ENCODE measurements at regions not wholly inside any gene's neighbourhood (a gene's known extent, or its start where the extent isn't known, plus 50 kb on each side); places are given as distances from the start of the nearest gene placed in this dataset.

DNA sequence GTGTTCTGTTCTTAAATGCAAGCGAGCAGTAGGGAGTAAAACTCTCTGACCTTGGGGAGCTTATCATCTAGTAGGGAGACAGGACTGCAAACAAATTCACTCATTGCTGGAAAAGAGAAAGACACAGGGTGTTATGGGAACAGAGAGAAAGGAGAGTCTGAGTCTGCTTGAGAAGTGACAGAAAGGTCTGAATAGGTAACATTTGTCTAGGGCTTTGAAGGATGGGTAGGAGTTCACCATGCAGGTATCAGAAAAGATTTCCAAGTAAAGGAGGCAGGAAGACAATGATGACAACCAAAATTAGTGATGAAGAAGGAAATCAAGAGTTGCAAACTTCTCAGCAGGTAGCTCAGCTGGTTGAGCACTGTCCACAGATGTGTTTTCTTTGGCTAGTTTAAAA, 93.6 kb upstream of the GPR139 start:
- TF ChIP-seq CSDC2 (CRISPR knock-in tag; IDR thresholded peaks at IDR 0.05) (no peak), ZNF70 (CRISPR knock-in tag; IDR thresholded peaks at IDR 0.05) (no peak), ZC3H10 (CRISPR knock-in tag; IDR thresholded peaks at IDR 0.05) (no peak), RARB (CRISPR knock-in tag; IDR thresholded peaks at IDR 0.05) (no peak), OSR1 (CRISPR knock-in tag; IDR thresholded peaks at IDR 0.05) (no peak), ARNTL (CRISPR knock-in tag; IDR thresholded peaks at IDR 0.05; ENCODE audit: borderline replicate concordance, low read depth) (no peak), ZFP3 (CRISPR knock-in tag; IDR thresholded peaks at IDR 0.05) (peak; percentile 81), TOX (CRISPR knock-in tag; IDR thresholded peaks at IDR 0.05; ENCODE audit: borderline replicate concordance) (no peak), ZNF565 (CRISPR knock-in tag; conservative IDR thresholded peaks at IDR 0.05; ENCODE audit: low read depth) (no peak), ISL1 (CRISPR knock-in tag; IDR thresholded peaks at IDR 0.05) (no peak), SNAI2 (CRISPR knock-in tag; IDR thresholded peaks at IDR 0.05) (no peak)
- TF ChIP-seq, protein P1, sequence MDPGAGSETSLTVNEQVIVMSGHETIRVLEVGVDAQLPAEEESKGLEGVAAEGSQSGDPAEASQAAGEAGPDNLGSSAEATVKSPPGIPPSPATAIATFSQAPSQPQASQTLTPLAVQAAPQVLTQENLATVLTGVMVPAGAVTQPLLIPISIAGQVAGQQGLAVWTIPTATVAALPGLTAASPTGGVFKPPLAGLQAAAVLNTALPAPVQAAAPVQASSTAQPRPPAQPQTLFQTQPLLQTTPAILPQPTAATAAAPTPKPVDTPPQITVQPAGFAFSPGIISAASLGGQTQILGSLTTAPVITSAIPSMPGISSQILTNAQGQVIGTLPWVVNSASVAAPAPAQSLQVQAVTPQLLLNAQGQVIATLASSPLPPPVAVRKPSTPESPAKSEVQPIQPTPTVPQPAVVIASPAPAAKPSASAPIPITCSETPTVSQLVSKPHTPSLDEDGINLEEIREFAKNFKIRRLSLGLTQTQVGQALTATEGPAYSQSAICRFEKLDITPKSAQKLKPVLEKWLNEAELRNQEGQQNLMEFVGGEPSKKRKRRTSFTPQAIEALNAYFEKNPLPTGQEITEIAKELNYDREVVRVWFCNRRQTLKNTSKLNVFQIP (CRISPR knock-in tag; IDR thresholded peaks at IDR 0.05; ENCODE audit: borderline replicate concordance, low read depth), result no peak
- TF ChIP-seq, protein P2, sequence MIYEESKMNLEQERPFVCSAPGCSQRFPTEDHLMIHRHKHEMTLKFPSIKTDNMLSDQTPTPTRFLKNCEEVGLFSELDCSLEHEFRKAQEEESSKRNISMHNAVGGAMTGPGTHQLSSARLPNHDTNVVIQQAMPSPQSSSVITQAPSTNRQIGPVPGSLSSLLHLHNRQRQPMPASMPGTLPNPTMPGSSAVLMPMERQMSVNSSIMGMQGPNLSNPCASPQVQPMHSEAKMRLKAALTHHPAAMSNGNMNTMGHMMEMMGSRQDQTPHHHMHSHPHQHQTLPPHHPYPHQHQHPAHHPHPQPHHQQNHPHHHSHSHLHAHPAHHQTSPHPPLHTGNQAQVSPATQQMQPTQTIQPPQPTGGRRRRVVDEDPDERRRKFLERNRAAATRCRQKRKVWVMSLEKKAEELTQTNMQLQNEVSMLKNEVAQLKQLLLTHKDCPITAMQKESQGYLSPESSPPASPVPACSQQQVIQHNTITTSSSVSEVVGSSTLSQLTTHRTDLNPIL (CRISPR knock-in tag; IDR thresholded peaks at IDR 0.05; ENCODE audit: low read depth), result no peak
- TF ChIP-seq, protein P3, sequence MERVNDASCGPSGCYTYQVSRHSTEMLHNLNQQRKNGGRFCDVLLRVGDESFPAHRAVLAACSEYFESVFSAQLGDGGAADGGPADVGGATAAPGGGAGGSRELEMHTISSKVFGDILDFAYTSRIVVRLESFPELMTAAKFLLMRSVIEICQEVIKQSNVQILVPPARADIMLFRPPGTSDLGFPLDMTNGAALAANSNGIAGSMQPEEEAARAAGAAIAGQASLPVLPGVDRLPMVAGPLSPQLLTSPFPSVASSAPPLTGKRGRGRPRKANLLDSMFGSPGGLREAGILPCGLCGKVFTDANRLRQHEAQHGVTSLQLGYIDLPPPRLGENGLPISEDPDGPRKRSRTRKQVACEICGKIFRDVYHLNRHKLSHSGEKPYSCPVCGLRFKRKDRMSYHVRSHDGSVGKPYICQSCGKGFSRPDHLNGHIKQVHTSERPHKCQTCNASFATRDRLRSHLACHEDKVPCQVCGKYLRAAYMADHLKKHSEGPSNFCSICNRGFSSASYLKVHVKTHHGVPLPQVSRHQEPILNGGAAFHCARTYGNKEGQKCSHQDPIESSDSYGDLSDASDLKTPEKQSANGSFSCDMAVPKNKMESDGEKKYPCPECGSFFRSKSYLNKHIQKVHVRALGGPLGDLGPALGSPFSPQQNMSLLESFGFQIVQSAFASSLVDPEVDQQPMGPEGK (CRISPR knock-in tag; IDR thresholded peaks at IDR 0.05; ENCODE audit: borderline replicate concordance), result no peak
